H1 (cell line): ENCODE measurements at regions not wholly inside any gene's neighbourhood (a gene's known extent, or its start where the extent isn't known, plus 50 kb on each side); places are given as distances from the start of the nearest gene placed in this dataset.

Experiments
- KDM4A ChIP-seq: IDR thresholded peaks from one replicate; pipeline ENCODE4 v1.7.1; 2012; ENCODE audit warnings: low read depth, mild to moderate bottlenecking, moderate library complexity, low read length, inconsistent platforms; ENCODE audit not compliant: severe bottlenecking
- KDM5A ChIP-seq: fragments of 200-600 bp; IDR thresholded peaks from 2 replicates; pipeline ENCODE4 v1.7.1; 2012; ENCODE audit warnings: mild to moderate bottlenecking, low read length, inconsistent platforms, mixed read lengths
- RFX5 ChIP-seq: IDR thresholded peaks from 2 replicates; pipeline ENCODE4 v1.6.1; 2011; ENCODE audit warnings: low read depth, low read length, improper control_type of control experiment, borderline replicate concordance
- USF2 ChIP-seq: IDR thresholded peaks from 2 replicates; pipeline ENCODE4 v1.6.1; 2011; ENCODE audit warnings: low read length, improper control_type of control experiment

- no peak for TF ChIP-seq KDM4A
- TF ChIP-seq USF2 = no peak
- no peak for TF ChIP-seq RFX5
- TF ChIP-seq KDM5A = no peak
Measured at GRCh38 chr19:34109596-34109995, 62.7 kb upstream of the LSM14A start (continued).
